Esophagus muscularis mucosa (tissue), 4 donors: ENCODE measurements at regions not wholly inside any gene's neighbourhood (a gene's known extent, or its start where the extent isn't known, plus 50 kb on each side); places are given as distances from the start of the nearest gene placed in this dataset.

Experiments used
- DNase-seq: peaks from one replicate; pipeline ENCODE4 v3.0.0-alpha.2; 2017; ENCODE audit errors: extremely low spot score
- H3K27ac ChIP-seq, 4 donors: fragments of 200-600 bp; sonication (generic); replicated peaks in 1 of 4; 1 replicate in 3 of 4; 2 replicates in 1 of 4; pipeline ENCODE4 v1.5.1; 2016 to 2019; ENCODE audit warnings: mild to moderate bottlenecking in 1 of 4
- H3K27me3 ChIP-seq, 4 donors: fragments of 200-600 bp; sonication (generic); one replicate each; pipeline versions ENCODE4 v1.5.1 to v1.6.0; 2016 to 2019
- H3K36me3 ChIP-seq, 4 donors: fragments of 200-600 bp; sonication (generic); one replicate each; pipeline ENCODE4 v1.5.1; 2016 to 2019
- H3K4me1 ChIP-seq, 4 donors: fragments of 200-600 bp; sonication (generic); one replicate each; pipeline ENCODE4 v1.5.1; 2016 to 2019
- H3K4me3 ChIP-seq, 4 donors: fragments of 200-600 bp; sonication (generic); 1 replicate in 2 of 4; 2 replicates in 2 of 4; pipeline ENCODE4 v1.5.1; 2016 to 2019; ENCODE audit warnings: mild to moderate bottlenecking in 4 of 4, moderate library complexity in 1 of 4
- H3K9me3 ChIP-seq, 4 donors: fragments of 200-600 bp; sonication (generic); 1 replicate in 3 of 4; 2 replicates in 1 of 4; pipeline ENCODE4 v1.5.1; 2016 to 2019
- EP300 ChIP-seq: sonication (generic); formaldehyde crosslinking; IDR thresholded peaks from one replicate; pipeline ENCODE4 v1.6.1; 2017; ENCODE audit warnings: antibody characterized with exemption
- POLR2A ChIP-seq: fragments of 450-650 bp; IDR thresholded peaks from one replicate; pipeline ENCODE4 v1.6.1; 2017; ENCODE audit warnings: antibody characterized with exemption, moderate library complexity, mild to moderate bottlenecking, low read depth
- POLR2AphosphoS5 ChIP-seq, 2 donors: sonication (generic); formaldehyde crosslinking; IDR thresholded peaks; one replicate each; pipeline ENCODE4 v1.6.1; 2017; ENCODE audit warnings: antibody characterized with exemption in 2 of 2
- WGBS: methylation state at CpG from one replicate; pipeline ENCODE4 v1.1.5; 2018; 5-methylcytosine and 5-hydroxymethylcytosine counted together
- intact Hi-C: fragments of 100-400 bp; cut with DNase I; formaldehyde crosslinking; loops from one replicate; pipeline ENCODE4 v1.15.1; 2023
- TF ChIP-seq, protein P1 (sequence below), 3 experiments: fragments of 200-600 bp in 2 of 3; fragments of 450-650 bp in 1 of 3; sonication (generic) in 2 of 3; IDR thresholded peaks; one replicate each; pipeline ENCODE4 v1.5.1; 2017 to 2019; ENCODE audit warnings: antibody characterized with exemption in 3 of 3, mild to moderate bottlenecking in 2 of 3, moderate library complexity in 1 of 3

DNA sequence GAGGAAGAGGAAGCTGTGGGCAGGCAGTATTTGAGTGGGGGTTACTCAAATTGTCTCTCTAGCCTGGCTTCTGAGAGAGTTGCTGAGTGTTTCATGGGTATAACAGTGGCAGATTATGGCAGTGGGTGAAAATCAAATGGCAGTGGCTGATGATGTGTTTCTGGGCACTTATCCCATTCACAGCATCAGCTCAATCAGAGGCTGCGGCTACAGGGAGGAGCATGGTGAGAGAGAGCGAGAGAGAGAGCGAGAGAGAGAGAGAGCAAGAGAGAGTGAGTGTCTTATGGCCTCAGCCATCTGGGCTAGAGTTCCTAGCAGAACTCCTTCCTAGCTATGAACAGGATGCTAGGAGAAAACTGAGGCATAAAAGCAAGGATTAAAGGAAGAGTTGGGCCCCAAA lies 178.9 kb downstream of the OLFM4 start:
- no peaks in the 10 kb centered on the region for H3K36me3 ChIP-seq
- no peak for DNase-seq
- TF ChIP-seq POLR2AphosphoS5 (IDR thresholded peaks at IDR 0.05): no peak
- TF ChIP-seq EP300: no peak
- TF ChIP-seq POLR2A: no peak
- TF ChIP-seq, protein P1, sequence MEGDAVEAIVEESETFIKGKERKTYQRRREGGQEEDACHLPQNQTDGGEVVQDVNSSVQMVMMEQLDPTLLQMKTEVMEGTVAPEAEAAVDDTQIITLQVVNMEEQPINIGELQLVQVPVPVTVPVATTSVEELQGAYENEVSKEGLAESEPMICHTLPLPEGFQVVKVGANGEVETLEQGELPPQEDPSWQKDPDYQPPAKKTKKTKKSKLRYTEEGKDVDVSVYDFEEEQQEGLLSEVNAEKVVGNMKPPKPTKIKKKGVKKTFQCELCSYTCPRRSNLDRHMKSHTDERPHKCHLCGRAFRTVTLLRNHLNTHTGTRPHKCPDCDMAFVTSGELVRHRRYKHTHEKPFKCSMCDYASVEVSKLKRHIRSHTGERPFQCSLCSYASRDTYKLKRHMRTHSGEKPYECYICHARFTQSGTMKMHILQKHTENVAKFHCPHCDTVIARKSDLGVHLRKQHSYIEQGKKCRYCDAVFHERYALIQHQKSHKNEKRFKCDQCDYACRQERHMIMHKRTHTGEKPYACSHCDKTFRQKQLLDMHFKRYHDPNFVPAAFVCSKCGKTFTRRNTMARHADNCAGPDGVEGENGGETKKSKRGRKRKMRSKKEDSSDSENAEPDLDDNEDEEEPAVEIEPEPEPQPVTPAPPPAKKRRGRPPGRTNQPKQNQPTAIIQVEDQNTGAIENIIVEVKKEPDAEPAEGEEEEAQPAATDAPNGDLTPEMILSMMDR (IDR thresholded peaks at IDR 0.05): no peak

DNA sequence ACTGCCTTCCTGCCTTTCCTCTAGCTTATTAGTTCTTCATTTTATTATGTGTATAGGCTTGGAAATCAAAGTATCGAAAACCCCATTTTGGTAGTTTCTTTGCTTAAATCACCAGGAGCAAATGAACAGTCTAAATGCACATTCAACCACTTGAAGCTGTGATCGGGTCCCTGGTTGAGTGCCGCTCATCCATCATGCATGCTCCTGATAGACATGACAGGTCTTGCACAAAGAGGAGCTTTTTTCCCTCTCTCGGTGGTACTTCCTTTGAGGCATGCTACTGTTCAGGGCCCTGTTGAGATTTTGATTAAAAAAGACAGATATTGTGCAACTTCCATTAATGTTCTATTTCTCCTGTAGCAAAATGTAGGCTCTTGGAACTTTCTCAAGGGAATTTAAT lies 185.8 kb downstream of the OLFM4 start:
- Histone ChIP-seq H3K4me1 (no peaks in the 10 kb centered on the region), H3K27ac (no peak overlapping the region), H3K4me3 (no peak overlapping the region), H3K9me3 (no peaks in the 10 kb centered on the region), H3K27me3 (no peaks in the 10 kb centered on the region), H3K36me3 (no peaks in the 10 kb centered on the region)
- 58% methylated on average over 4 of the region's 4 CpGs for WGBS
- no peak for DNase-seq
- intact Hi-C loops: no loop called here
- TF ChIP-seq EP300 (no peak), POLR2A (no peak), POLR2AphosphoS5 (IDR thresholded peaks at IDR 0.05) (no peak)
- TF ChIP-seq, protein P1 (IDR thresholded peaks at IDR 0.05): no peak

More for the DNA sequence above, 178.9 kb downstream of the OLFM4 start:
- Histone ChIP-seq H3K27me3 (peaks cover 0 to 14% (median 5%) of the 10 kb centered on the region in 4 donors), H3K4me3 (no peak overlapping the region), H3K4me1 (no peaks in the 10 kb centered on the region), H3K27ac (no peak overlapping the region), H3K9me3 (no peaks in the 10 kb centered on the region)
- 84% methylated on average over 3 of the region's 3 CpGs for WGBS
- intact Hi-C loops: no loop called here

DNA sequence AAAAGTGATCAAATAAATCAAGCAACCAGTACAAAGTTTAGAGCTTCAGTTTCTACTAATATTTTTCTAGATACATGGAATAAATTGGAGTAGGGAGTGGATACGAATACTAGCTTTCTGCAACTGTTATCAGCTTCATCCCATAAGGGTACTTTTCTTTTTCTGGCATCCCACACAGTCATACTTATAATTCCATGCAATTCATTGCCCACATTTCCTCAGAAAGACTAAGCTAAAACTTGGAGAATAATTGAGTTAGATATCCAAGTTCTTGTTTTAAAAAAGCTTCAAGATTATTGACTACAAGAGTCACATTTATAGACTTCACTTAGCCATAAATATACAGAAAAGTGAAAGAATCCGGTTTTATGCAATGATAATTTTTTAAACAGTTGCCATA lies 186.9 kb downstream of the OLFM4 start:
- no peak for TF ChIP-seq POLR2AphosphoS5 (IDR thresholded peaks at IDR 0.05)
- TF ChIP-seq EP300: no peak
- TF ChIP-seq, protein P1 (IDR thresholded peaks at IDR 0.05): no peak
- no peak for TF ChIP-seq POLR2A
- no peaks in the 10 kb centered on the region for H3K9me3 ChIP-seq
- no peak for DNase-seq
- H3K27ac ChIP-seq: no peak overlapping the region
- no peaks in the 10 kb centered on the region for H3K4me1 ChIP-seq
- WGBS: 67% methylated on average over 2 of the region's 2 CpGs
- no peak overlapping the region for H3K4me3 ChIP-seq
- no peaks in the 10 kb centered on the region for H3K27me3 ChIP-seq
- no peaks in the 10 kb centered on the region for H3K36me3 ChIP-seq
- intact Hi-C loops: no loop called here

DNA sequence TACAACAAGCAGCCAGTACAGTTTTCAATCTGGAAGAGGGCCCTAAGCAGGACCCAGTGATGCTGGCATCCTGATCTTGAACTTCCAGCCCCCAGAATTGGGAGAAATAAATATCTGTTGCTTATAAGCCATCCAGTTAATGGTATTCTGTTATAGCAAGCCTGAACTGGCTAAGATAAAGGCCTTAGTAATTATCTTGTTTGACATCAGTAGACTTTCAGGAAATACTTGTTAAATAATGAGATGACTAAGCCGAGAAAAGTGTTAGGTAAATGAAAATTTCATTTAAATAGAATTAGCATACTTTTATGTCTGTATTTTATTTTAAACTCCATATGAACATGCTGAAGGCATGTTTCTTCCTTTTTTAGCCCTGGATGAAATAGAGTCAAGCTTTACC lies 188.2 kb downstream of the OLFM4 start:
- Histone ChIP-seq H3K4me3 (no peak overlapping the region), H3K27ac (no peak overlapping the region), H3K36me3 (no peaks in the 10 kb centered on the region), H3K9me3 (no peaks in the 10 kb centered on the region), H3K4me1 (no peaks in the 10 kb centered on the region), H3K27me3 (no peaks in the 10 kb centered on the region)
- intact Hi-C loops: no loop called here
- TF ChIP-seq POLR2AphosphoS5 (IDR thresholded peaks at IDR 0.05) (no peak), EP300 (no peak), POLR2A (no peak)
- TF ChIP-seq, protein P1 (IDR thresholded peaks at IDR 0.05): no peak
- no peak for DNase-seq
- WGBS: 68% methylated on average over 1 of the region's 1 CpG

DNA sequence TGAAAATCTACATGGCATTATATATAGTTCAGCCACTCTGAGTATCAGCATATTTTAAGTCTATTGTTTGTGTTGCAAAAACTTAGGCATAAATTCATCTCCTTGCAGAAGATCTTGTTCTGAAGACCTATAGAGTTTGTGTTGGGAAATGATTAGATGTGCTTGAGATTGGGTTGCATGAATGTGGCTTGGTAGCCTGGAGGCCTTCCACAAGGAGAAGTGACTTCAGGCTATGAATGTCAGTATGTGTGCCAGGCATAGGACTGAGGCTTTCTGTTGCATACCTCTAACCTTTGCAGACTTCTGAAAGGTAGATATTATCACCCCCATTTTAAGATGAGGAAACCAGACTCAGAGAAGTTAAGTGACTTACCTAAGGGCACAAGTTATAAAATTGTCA lies 188.6 kb downstream of the OLFM4 start:
- TF ChIP-seq EP300 (no peak), POLR2AphosphoS5 (IDR thresholded peaks at IDR 0.05) (no peak)
- TF ChIP-seq, protein P1 (IDR thresholded peaks at IDR 0.05): no peak
- Histone ChIP-seq H3K27ac (no peak overlapping the region), H3K4me1 (no peaks in the 10 kb centered on the region), H3K4me3 (no peak overlapping the region), H3K27me3 (no peaks in the 10 kb centered on the region), H3K36me3 (no peaks in the 10 kb centered on the region), H3K9me3 (peaks cover 0 to 3% (median 0%) of the 10 kb centered on the region in 4 donors)
- intact Hi-C loops: no loop called here
- no peak for DNase-seq
